ENCODE measurements at regions not wholly inside any gene's neighbourhood (a gene's known extent, or its start where the extent isn't known, plus 50 kb on each side); places are given as distances from the start of the nearest gene placed in this dataset.
"Not testable (repeated sequence)": the region's sequence is repeated elsewhere in the genome, so short reads cannot be mapped to it uniquely, and the experiment has no call there.

DNA sequence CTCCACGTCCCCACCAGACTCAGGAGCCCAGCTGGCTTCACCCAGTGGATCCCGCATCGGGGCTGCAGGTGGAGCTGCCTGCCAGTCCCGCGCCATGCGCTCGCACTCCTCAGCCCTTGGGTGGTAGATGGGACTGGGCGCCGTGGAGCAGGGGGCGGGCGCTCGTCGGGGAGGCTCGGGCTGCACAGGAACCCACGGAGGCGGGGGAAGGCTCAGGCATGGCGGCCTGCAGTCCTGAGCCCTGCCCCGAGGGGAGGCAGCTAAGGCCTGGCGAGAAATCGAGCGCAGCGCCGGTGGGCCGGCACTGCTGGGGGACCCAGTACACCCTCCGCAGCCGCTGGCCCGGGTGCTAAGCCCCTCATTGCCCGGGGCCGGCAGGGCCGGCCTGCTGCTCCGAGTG, 170.2 kb upstream of the NYAP2 start:
- CTCF ChIA-PET; H3K4me3 Mint-ChIP-seq; ATAC-seq; H3K27me3 Mint-ChIP-seq (ENCODE audit: low read depth); H3K27ac Mint-ChIP-seq; H3K9me3 Mint-ChIP-seq; H3K4me1 Mint-ChIP-seq; H3K36me3 Mint-ChIP-seq; POLR2A ChIA-PET; DNase-seq (ENCODE audit: low spot score): not testable (repeated sequence)

DNA sequence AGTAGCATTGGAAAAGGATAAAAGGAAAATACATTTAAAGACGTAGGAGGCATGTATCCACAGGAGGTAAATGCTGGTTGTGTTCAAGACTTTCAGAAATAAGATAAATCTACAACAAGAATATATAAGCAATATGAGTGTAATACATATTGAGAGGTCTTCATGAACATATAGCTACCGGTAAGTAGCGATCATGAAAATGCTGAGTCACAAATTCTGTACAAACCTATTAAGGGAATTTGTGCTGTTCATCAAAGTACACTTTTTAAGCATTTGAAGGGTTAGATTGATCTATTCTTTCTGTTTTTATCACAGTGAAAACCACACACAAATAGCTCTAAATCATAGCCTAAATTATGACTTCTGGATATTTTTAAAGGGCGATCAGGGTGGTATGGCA, 173.1 kb upstream of the NYAP2 start:
- CTCF ChIA-PET = no interaction called here
- Mint-ChIP-seq H3K27ac (no peak overlapping the region), H3K4me1 (peaks cover 2% of the 10 kb centered on the region; the same call in 1 of the 2 replicates), H3K27me3 (ENCODE audit: low read depth) (no peaks in the 10 kb centered on the region), H3K9me3 (no peaks in the 10 kb centered on the region), H3K36me3 (no peaks in the 10 kb centered on the region), H3K4me3 (no peak overlapping the region)
- POLR2A ChIA-PET = no interaction called here
- DNase-seq (ENCODE audit: low spot score) (no peak), ATAC-seq (no peak)
- TF ChIP-seq FOXP1 (CRISPR knock-in tag; IDR thresholded peaks at IDR 0.05; ENCODE audit: borderline replicate concordance) (no peak), CREB1 (CRISPR knock-in tag; IDR thresholded peaks at IDR 0.05) (no peak), ZNF232 (CRISPR knock-in tag; IDR thresholded peaks at IDR 0.05) (no peak), ZBTB21 (CRISPR knock-in tag; IDR thresholded peaks at IDR 0.05; ENCODE audit: borderline replicate concordance) (no peak), ZNF423 (CRISPR knock-in tag; IDR thresholded peaks at IDR 0.05) (no peak)
- TF ChIP-seq, protein P1, sequence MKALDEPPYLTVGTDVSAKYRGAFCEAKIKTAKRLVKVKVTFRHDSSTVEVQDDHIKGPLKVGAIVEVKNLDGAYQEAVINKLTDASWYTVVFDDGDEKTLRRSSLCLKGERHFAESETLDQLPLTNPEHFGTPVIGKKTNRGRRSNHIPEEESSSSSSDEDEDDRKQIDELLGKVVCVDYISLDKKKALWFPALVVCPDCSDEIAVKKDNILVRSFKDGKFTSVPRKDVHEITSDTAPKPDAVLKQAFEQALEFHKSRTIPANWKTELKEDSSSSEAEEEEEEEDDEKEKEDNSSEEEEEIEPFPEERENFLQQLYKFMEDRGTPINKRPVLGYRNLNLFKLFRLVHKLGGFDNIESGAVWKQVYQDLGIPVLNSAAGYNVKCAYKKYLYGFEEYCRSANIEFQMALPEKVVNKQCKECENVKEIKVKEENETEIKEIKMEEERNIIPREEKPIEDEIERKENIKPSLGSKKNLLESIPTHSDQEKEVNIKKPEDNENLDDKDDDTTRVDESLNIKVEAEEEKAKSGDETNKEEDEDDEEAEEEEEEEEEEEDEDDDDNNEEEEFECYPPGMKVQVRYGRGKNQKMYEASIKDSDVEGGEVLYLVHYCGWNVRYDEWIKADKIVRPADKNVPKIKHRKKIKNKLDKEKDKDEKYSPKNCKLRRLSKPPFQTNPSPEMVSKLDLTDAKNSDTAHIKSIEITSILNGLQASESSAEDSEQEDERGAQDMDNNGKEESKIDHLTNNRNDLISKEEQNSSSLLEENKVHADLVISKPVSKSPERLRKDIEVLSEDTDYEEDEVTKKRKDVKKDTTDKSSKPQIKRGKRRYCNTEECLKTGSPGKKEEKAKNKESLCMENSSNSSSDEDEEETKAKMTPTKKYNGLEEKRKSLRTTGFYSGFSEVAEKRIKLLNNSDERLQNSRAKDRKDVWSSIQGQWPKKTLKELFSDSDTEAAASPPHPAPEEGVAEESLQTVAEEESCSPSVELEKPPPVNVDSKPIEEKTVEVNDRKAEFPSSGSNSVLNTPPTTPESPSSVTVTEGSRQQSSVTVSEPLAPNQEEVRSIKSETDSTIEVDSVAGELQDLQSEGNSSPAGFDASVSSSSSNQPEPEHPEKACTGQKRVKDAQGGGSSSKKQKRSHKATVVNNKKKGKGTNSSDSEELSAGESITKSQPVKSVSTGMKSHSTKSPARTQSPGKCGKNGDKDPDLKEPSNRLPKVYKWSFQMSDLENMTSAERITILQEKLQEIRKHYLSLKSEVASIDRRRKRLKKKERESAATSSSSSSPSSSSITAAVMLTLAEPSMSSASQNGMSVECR (CRISPR knock-in tag; IDR thresholded peaks at IDR 0.05; ENCODE audit: borderline replicate concordance) = no peak
- TF ChIP-seq, protein P2, sequence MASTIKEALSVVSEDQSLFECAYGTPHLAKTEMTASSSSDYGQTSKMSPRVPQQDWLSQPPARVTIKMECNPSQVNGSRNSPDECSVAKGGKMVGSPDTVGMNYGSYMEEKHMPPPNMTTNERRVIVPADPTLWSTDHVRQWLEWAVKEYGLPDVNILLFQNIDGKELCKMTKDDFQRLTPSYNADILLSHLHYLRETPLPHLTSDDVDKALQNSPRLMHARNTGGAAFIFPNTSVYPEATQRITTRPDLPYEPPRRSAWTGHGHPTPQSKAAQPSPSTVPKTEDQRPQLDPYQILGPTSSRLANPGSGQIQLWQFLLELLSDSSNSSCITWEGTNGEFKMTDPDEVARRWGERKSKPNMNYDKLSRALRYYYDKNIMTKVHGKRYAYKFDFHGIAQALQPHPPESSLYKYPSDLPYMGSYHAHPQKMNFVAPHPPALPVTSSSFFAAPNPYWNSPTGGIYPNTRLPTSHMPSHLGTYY (CRISPR knock-in tag; IDR thresholded peaks at IDR 0.05) = no peak

DNA sequence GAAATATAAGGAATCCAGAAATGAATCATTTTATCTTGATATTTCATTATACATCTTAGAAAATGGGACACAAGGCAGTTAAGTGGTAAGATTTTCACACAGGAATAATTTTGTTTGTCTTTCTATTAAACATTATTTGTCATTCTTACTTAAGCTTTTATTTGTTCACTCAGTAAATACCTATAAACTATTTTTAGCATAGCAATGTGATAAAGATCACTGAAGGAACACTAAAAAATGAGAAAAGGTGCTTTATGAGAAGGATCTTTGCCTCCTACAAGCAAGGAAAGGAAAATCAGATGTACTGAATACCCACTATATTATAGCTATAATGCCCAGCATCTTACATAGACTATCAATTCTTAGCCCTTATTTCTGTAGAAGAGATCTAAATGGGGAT, 176.2 kb upstream of the NYAP2 start:
- no peak for ATAC-seq
- Mint-ChIP-seq H3K27ac (no peak overlapping the region), H3K36me3 (peaks cover 2% of the 10 kb centered on the region), H3K9me3 (no peaks in the 10 kb centered on the region), H3K4me1 (peaks cover 2% of the 10 kb centered on the region; the same call in 1 of the 2 replicates), H3K4me3 (no peak overlapping the region), H3K27me3 (ENCODE audit: low read depth) (no peaks in the 10 kb centered on the region)
- ChIA-PET POLR2A (no interaction called here), CTCF (no interaction called here)
- TF ChIP-seq CREB1 (CRISPR knock-in tag; IDR thresholded peaks at IDR 0.05) = no peak
- TF ChIP-seq, protein P3, sequence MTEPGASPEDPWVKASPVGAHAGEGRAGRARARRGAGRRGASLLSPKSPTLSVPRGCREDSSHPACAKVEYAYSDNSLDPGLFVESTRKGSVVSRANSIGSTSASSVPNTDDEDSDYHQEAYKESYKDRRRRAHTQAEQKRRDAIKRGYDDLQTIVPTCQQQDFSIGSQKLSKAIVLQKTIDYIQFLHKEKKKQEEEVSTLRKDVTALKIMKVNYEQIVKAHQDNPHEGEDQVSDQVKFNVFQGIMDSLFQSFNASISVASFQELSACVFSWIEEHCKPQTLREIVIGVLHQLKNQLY (CRISPR knock-in tag; IDR thresholded peaks at IDR 0.05) = no peak
- TF ChIP-seq, protein P4, sequence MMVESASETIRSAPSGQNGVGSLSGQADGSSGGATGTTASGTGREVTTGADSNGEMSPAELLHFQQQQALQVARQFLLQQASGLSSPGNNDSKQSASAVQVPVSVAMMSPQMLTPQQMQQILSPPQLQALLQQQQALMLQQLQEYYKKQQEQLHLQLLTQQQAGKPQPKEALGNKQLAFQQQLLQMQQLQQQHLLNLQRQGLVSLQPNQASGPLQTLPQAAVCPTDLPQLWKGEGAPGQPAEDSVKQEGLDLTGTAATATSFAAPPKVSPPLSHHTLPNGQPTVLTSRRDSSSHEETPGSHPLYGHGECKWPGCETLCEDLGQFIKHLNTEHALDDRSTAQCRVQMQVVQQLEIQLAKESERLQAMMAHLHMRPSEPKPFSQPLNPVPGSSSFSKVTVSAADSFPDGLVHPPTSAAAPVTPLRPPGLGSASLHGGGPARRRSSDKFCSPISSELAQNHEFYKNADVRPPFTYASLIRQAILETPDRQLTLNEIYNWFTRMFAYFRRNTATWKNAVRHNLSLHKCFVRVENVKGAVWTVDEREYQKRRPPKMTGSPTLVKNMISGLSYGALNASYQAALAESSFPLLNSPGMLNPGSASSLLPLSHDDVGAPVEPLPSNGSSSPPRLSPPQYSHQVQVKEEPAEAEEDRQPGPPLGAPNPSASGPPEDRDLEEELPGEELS (CRISPR knock-in tag; IDR thresholded peaks at IDR 0.05) = no peak
- TF ChIP-seq, protein P5, sequence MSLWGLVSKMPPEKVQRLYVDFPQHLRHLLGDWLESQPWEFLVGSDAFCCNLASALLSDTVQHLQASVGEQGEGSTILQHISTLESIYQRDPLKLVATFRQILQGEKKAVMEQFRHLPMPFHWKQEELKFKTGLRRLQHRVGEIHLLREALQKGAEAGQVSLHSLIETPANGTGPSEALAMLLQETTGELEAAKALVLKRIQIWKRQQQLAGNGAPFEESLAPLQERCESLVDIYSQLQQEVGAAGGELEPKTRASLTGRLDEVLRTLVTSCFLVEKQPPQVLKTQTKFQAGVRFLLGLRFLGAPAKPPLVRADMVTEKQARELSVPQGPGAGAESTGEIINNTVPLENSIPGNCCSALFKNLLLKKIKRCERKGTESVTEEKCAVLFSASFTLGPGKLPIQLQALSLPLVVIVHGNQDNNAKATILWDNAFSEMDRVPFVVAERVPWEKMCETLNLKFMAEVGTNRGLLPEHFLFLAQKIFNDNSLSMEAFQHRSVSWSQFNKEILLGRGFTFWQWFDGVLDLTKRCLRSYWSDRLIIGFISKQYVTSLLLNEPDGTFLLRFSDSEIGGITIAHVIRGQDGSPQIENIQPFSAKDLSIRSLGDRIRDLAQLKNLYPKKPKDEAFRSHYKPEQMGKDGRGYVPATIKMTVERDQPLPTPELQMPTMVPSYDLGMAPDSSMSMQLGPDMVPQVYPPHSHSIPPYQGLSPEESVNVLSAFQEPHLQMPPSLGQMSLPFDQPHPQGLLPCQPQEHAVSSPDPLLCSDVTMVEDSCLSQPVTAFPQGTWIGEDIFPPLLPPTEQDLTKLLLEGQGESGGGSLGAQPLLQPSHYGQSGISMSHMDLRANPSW (CRISPR knock-in tag; conservative IDR thresholded peaks at IDR 0.05; ENCODE audit: low read depth) = no peak
- TF ChIP-seq, protein P6, sequence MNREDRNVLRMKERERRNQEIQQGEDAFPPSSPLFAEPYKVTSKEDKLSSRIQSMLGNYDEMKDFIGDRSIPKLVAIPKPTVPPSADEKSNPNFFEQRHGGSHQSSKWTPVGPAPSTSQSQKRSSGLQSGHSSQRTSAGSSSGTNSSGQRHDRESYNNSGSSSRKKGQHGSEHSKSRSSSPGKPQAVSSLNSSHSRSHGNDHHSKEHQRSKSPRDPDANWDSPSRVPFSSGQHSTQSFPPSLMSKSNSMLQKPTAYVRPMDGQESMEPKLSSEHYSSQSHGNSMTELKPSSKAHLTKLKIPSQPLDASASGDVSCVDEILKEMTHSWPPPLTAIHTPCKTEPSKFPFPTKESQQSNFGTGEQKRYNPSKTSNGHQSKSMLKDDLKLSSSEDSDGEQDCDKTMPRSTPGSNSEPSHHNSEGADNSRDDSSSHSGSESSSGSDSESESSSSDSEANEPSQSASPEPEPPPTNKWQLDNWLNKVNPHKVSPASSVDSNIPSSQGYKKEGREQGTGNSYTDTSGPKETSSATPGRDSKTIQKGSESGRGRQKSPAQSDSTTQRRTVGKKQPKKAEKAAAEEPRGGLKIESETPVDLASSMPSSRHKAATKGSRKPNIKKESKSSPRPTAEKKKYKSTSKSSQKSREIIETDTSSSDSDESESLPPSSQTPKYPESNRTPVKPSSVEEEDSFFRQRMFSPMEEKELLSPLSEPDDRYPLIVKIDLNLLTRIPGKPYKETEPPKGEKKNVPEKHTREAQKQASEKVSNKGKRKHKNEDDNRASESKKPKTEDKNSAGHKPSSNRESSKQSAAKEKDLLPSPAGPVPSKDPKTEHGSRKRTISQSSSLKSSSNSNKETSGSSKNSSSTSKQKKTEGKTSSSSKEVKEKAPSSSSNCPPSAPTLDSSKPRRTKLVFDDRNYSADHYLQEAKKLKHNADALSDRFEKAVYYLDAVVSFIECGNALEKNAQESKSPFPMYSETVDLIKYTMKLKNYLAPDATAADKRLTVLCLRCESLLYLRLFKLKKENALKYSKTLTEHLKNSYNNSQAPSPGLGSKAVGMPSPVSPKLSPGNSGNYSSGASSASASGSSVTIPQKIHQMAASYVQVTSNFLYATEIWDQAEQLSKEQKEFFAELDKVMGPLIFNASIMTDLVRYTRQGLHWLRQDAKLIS (CRISPR knock-in tag; IDR thresholded peaks at IDR 0.05; ENCODE audit: borderline replicate concordance) = no peak
- DNase-seq (ENCODE audit: low spot score) = no peak

Data from WTC11 (cell line).